ENCODE measurements at regions not wholly inside any gene's neighbourhood (a gene's known extent, or its start where the extent isn't known, plus 50 kb on each side); places are given as distances from the start of the nearest gene placed in this dataset.

DNA sequence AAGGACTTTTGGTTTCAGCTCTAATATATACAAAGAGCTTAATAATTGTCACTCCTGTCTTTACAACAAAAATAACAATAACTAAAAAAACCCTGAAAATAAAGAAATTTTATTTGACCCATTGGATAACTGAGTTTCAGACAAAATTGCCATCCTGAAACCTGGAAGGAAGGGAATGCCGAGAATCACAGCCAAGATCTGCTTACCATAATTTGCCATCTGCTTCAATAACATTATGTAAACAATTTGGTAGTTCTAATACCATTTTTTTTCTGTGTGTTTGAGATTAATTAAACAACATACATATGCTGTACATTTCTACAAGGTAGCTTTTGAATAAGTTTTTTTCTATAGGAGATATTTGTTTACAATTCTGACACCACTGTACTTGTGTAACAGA lies 596.3 kb upstream of the MGAT4C start:
- TF ChIP-seq, protein P1, sequence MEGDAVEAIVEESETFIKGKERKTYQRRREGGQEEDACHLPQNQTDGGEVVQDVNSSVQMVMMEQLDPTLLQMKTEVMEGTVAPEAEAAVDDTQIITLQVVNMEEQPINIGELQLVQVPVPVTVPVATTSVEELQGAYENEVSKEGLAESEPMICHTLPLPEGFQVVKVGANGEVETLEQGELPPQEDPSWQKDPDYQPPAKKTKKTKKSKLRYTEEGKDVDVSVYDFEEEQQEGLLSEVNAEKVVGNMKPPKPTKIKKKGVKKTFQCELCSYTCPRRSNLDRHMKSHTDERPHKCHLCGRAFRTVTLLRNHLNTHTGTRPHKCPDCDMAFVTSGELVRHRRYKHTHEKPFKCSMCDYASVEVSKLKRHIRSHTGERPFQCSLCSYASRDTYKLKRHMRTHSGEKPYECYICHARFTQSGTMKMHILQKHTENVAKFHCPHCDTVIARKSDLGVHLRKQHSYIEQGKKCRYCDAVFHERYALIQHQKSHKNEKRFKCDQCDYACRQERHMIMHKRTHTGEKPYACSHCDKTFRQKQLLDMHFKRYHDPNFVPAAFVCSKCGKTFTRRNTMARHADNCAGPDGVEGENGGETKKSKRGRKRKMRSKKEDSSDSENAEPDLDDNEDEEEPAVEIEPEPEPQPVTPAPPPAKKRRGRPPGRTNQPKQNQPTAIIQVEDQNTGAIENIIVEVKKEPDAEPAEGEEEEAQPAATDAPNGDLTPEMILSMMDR (IDR thresholded peaks at IDR 0.05), result no peak
- no peak for TF ChIP-seq POLR2A (IDR thresholded peaks at IDR 0.05)

All from transverse colon (tissue), 3 donors.